Fibroblast of the aortic adventitia (primary cell): ENCODE measurements at regions not wholly inside any gene's neighbourhood (a gene's known extent, or its start where the extent isn't known, plus 50 kb on each side); places are given as distances from the start of the nearest gene placed in this dataset.

ENCODE experiments used
- DNase-seq: peaks from one replicate; pipeline ENCODE4 v3.0.0-alpha.2; 2010; ENCODE audit warnings: low read depth
- H3K4me3 ChIP-seq: 2 replicates; pipeline ENCODE4 v1.5.1; 2011; ENCODE audit warnings: low read depth, mild to moderate bottlenecking, control low read depth, low read length, moderate library complexity
- TF ChIP-seq, protein P1 (sequence below): IDR thresholded peaks from 2 replicates; pipeline ENCODE4 v1.5.1; 2011; ENCODE audit warnings: mild to moderate bottlenecking, low read length, control low read depth, inconsistent platforms; ENCODE audit not compliant: insufficient read depth

DNA sequence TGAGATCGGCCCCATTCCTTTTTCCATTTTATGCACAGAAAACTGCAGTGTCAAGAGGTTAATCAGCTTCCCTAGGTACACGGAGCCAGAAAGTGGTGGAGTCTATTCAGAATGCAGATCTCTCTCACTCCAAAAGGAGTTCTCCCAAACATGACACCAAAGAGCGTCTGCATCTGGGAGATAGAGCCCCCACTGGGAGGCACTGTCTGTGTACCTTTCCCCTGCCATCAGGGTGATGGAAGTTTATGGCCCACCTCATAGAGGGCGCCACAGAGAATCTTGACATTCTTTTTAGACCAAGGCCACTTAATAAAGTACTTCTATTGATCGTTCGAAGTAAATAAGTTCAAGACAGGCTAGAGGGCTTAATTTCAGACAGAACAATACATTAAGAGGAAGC lies 493.7 kb upstream of the ERCC4 start:
- TF ChIP-seq, protein P1, sequence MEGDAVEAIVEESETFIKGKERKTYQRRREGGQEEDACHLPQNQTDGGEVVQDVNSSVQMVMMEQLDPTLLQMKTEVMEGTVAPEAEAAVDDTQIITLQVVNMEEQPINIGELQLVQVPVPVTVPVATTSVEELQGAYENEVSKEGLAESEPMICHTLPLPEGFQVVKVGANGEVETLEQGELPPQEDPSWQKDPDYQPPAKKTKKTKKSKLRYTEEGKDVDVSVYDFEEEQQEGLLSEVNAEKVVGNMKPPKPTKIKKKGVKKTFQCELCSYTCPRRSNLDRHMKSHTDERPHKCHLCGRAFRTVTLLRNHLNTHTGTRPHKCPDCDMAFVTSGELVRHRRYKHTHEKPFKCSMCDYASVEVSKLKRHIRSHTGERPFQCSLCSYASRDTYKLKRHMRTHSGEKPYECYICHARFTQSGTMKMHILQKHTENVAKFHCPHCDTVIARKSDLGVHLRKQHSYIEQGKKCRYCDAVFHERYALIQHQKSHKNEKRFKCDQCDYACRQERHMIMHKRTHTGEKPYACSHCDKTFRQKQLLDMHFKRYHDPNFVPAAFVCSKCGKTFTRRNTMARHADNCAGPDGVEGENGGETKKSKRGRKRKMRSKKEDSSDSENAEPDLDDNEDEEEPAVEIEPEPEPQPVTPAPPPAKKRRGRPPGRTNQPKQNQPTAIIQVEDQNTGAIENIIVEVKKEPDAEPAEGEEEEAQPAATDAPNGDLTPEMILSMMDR = no peak
- no peak for DNase-seq
- H3K4me3 ChIP-seq = no peak overlapping the region

DNA sequence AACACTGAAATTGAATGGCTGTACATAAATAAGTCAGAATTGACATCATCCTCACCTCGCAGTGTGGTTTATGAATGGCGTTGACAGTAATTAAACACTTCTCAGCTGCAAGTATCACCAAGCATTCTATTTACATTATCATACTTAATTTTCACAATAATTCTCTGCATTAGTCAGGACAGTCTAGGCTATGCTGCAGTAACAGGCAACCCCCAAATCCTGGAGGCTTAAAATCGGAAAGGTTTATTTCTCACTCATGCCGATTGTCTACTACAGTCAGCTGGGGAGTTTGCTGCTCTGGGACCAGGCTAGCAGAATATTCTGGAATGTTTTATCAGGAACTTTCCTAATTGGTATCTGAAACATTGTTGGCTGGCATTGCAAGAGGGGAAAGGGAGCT lies 493.2 kb upstream of the ERCC4 start:
- TF ChIP-seq, protein P1 = no peak
- no peak overlapping the region for H3K4me3 ChIP-seq
- no peak for DNase-seq

DNA sequence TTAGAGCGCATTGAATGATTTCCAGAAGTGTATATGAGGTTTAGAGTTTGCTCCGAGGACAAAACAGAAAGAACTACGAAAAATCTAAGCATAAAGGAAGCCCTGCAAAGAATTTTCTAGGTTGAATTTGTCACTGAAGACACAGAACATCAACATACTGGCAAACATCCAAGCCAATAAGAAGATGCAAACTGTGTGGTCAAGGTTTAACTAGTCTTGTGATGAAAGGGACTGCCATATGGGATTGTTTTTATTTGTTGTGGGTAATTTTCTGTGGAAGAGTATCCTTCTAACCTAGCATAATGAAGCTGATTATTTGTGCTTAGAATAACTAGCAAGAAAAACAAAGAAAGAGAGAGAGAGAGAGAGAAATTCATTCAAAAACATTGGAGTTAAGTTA lies 492.0 kb upstream of the ERCC4 start:
- DNase-seq = no peak
- TF ChIP-seq, protein P1 = no peak
- no peak overlapping the region for H3K4me3 ChIP-seq

GRCh38 chr16:13429416-13429815 lies 490.5 kb upstream of the ERCC4 start:
- H3K4me3 ChIP-seq = no peak overlapping the region
- TF ChIP-seq, protein P1 = no peak
- DNase-seq = no peak

GRCh38 chr16:13435415-13435814 lies 484.5 kb upstream of the ERCC4 start:
- no peak overlapping the region for H3K4me3 ChIP-seq
- DNase-seq = no peak
- TF ChIP-seq, protein P1 = no peak

GRCh38 chr16:13435873-13436474 lies 484.0 kb upstream of the ERCC4 start:
- H3K4me3 ChIP-seq = no peak overlapping the region
- DNase-seq = no peak
- TF ChIP-seq, protein P1 = no peak
